Peyer's patch (tissue), 4 donors: ENCODE measurements at regions not wholly inside any gene's neighbourhood (a gene's known extent, or its start where the extent isn't known, plus 50 kb on each side); places are given as distances from the start of the nearest gene placed in this dataset.

Experiments used
- POLR2A ChIP-seq, 2 donors: fragments of 450-650 bp; IDR thresholded peaks; one replicate each; pipeline ENCODE4 v1.5.1; 2017; ENCODE audit warnings: antibody characterized with exemption in 2 of 2, mild to moderate bottlenecking in 2 of 2, moderate library complexity in 2 of 2
- TF ChIP-seq, protein P1 (sequence below), 6 experiments: fragments of 450-650 bp in 4 of 6; fragments of 200-600 bp in 2 of 6; sonication (generic) in 1 of 6; IDR thresholded peaks; one replicate each; pipeline ENCODE4 v1.5.1; 2017 to 2019; ENCODE audit warnings: antibody characterized with exemption in 6 of 6, mild to moderate bottlenecking in 3 of 6, moderate library complexity in 1 of 6

DNA sequence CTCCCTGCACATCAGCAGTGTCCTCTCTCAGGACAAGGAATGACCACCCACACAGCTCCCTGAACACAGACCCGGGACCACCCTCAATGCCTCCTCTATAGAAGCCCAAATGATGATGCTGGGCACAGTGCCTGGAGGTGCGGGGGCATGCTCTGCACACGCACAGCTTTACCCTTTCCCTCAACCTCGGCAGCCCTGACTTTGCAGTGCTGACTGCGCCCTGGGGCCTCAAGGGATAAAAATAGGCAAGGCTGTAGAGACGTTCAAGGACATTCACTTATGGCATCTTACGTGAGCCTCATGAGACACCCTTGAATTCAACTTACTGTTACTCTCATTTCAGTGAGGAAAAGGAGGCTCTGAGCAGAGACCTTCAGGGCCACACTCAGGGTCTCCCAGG, 521.6 kb upstream of the MGMT start:
- TF ChIP-seq, protein P1, sequence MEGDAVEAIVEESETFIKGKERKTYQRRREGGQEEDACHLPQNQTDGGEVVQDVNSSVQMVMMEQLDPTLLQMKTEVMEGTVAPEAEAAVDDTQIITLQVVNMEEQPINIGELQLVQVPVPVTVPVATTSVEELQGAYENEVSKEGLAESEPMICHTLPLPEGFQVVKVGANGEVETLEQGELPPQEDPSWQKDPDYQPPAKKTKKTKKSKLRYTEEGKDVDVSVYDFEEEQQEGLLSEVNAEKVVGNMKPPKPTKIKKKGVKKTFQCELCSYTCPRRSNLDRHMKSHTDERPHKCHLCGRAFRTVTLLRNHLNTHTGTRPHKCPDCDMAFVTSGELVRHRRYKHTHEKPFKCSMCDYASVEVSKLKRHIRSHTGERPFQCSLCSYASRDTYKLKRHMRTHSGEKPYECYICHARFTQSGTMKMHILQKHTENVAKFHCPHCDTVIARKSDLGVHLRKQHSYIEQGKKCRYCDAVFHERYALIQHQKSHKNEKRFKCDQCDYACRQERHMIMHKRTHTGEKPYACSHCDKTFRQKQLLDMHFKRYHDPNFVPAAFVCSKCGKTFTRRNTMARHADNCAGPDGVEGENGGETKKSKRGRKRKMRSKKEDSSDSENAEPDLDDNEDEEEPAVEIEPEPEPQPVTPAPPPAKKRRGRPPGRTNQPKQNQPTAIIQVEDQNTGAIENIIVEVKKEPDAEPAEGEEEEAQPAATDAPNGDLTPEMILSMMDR (IDR thresholded peaks at IDR 0.05) = no peak
- no peak for TF ChIP-seq POLR2A (IDR thresholded peaks at IDR 0.05)
